NCI-H226 (cell line): ENCODE measurements at regions not wholly inside any gene's neighbourhood (a gene's known extent, or its start where the extent isn't known, plus 50 kb on each side); places are given as distances from the start of the nearest gene placed in this dataset.

Experiments used
- DNase-seq: peaks from one replicate; pipeline ENCODE4 v3.0.0-alpha.2; 2015

DNA sequence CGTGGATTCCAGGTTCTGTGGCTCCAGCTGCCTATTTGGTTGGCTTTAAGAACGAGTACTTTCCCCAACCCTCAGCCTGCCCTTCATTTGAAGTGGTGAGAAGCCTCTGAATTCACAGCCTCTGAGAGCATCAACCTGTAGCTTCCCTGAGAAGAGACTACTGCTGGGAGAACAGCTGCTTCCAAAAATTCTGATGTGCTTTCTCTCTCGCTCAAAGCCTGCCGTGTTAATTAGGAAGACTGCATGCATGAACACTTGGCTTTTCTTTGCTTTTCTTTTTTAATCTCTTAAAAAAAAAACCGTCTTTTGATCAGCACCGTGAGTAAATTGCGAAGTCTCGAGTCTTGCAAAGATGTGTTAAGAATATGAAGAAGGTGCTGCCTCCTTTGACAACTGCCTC lies 153.4 kb upstream of the MAP1B start:
- DNase-seq, result no peak

DNA sequence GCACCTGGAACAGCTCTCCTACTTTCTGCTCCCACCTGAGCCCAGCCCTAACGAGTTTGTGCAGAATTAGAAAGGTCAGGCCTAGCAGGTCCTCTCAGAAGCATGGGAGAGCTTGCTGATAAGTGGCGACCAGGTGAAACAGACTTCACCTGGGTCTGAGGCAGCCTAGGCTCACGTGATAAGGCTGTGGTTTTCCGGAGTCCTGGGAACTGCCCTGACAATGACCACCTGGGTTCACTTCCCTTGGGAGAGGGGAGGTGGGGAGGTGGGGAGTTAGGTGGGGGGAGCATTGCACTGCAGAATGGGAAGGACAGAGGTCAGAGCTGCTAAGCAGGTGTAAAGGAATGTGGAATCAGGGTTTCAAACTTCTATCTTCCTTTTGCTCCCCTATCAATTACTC lies 152.9 kb upstream of the MAP1B start:
- DNase-seq, result no peak

DNA sequence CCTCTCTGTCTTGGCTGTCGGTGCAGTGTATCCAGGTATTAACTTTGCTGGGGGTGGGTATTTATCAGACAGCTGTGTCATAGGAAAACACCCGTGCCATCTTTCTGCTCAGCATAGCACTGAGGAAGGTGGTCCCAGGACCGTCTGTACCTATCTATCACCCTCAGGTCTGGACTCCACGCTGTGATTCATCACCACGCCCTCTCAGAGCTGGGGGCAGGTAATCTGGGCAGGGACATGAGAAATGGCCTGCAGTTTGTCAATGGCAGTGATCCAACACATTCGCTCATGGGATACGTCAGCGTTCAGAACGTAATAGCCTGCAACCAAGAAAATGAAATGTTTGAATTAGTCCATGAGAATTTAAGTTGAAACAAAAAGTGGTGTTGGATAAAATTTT lies 151.6 kb upstream of the MAP1B start:
- no peak for DNase-seq

DNA sequence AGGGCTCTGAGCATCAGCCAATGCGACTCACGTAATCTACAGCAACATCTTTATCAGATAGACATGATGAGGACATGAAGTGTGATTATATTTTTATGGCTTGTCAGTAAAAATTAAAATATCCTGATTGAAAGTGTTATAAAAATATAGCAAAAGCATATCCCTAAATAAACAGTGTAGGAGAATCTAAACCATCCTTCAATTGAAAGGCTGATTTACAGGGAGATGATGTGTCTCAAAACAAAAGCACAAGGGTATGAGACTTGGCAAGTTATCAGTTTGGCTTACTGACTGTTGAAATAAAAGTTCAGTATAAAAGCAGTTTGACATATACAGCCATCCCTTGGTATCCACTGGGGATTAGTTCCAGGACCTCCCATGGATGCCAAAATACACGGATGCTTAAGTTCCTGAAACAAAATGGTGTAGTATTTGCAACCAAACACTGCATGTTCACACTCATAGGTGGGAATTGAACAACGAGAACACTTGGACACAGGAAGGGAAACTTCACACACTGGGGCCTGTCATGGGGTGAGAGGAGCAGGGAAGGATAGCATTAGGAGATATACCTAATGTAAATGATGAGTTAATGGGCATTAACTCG lies 149.9 kb upstream of the MAP1B start:
- DNase-seq, result no peak

DNA sequence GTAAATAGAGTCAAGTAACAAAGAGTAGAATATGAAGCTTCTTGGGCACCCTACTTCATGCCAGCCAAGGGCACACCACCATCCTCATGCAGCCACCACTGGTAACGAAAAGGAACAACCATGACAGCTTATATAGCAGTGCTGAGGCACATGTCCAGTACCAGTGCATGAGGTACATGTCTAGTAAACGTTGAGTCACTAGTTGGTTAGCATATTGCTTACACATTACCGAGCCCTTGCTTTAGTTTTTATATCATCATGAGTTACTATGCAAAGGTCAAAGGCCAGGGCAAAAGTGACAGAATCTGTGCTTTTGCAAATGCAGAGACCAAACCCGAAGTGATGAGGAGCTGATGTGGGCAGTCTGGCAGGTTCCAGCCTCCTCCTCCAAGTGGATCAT lies 147.1 kb upstream of the MAP1B start:
- no peak for DNase-seq

DNA sequence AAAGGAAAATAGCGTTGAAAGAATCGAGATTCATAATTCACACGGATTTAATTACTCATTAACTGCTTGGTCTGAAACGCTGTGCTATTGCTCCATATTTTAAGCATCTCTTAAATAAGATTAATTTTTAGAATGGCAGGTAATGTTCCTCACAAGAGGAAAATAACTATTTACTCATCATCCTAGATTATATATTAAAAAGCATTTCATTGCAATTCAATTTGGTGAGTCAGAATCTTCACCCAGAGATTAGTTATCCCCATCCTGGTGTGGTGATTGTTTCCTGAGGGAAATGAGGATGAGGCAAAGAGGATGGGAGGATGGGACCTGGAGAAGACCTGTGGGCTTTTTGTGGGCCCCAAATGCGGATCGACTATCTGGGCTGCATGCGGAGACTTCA lies 145.5 kb upstream of the MAP1B start:
- no peak for DNase-seq

DNA sequence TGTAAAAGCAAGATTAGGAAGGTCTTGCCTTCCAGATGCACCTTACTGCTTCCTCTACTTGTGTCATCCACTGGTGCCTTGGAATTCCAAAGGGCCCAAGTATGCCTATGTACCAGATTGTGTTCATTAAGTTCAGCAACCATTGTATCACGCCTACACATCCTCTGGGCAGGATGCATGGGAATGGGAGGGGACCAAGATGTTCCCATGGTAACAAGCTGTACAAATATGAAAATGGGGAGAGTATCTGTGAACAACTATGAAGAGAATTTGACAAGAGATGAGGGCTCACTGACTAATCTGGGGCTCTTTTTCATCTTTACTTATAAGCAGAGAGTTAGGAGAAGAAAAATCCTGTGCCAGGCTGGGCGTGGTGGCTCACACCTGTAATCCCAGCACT lies 137.8 kb upstream of the MAP1B start:
- DNase-seq, result peak; percentile 20

DNA sequence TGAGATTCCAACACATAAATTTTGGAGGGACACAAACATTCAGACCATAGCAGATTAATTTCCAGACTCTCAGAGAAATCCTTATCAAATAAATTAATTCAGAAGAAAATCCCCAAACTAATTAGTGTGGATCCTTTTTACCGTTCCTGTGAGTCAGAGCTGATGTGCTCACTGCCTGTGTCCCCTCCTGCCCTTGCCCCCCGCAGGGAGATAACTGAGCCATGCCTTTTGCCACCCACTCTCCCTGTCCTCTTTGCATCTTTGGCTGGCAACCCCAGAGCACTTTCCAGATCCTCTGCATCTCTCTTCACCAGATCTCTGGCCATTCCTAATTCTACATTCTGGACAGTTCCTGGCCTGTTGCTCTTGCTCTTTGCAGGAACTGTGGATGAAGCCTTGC lies 135.4 kb upstream of the MAP1B start:
- no peak for DNase-seq

DNA sequence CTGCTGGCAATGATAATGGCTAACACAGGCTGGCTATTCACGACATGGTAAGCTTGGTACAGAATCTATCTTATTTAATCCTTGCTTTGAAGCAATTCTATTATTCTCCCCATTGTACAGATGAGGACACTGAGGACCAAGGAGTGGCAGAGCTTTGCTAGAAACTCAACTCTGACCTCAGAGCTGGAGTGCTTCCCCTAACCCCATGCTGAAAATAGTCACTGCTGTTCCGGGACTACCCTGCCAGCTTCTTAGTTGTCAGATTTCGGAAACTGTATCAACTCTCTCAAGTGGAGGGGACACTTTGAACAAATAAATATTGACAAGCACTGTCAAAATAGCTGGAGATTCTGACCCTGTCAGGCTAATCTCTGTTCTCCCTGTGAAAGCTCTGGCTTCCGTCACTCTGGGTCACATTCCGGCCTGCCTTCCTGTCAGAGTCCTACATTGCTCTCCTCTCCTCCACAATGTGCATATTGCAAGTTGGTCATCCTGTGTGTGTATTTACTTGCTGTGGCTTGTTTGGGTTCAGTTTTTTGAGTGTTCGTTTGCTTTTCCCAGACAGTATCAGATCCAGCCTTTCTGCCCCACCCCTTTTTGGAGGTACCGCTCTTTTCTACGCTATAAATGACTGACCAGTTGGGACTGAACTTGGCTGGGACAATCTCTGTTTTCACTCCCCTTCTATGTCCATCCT lies 134.3 kb upstream of the MAP1B start:
- no peak for DNase-seq

DNA sequence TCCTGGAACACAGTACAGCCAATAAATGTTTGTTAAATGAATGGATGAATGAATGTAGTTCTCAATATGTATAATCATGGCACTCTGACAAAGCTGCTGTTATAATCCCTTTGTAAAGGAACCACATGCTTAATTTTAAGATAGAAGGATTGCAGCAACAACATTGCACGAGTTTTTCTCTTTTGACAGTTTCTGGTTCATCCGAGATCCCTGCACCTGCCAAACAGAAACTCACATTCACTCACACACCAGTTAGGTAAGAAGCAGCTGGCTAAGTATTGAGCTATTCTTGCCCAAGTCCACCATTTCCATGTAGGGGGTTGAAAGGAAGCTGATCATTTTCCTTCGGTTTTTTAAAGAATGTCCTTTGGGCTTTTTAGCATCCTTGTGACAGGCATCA lies 133.7 kb upstream of the MAP1B start:
- no peak for DNase-seq

DNA sequence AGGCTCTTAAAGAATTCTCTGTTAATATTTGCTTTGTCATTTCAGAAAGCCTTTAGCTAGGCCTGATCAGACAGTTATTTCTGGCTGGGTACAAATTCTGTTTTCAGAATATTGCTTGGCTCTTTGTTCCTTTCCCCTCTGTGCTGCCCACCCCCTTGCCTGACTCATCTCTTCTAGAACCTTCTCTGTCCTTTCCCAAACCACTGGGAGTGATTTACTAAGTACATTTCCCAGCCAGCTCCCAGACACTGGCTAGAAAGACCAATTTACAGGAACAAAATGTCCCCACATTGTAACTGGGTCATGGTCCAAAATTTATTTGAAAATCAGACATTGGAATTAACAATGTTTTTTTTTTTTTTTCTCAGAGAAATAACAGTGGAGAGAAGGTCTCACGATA lies 133.1 kb upstream of the MAP1B start:
- no peak for DNase-seq

DNA sequence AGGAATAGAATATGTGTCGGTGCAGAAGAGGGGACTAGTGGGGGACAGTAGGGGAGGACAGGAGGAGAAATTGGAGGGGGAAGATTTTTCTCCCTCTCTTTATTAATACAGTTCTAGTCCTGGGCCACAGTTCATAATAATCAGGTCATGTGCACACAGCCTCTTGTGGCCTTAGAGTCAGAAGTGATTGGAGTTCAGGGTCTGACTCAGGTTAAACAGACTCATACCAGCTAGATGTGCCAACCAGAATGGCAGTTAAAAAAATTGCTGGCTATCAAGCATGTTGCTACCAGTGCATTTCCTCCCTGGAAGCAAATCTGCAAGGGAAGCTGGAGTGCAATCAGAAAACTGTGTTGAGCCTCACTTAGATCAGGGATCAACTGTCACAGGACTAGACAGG lies 132.7 kb upstream of the MAP1B start:
- DNase-seq, result peak; percentile 64

DNA sequence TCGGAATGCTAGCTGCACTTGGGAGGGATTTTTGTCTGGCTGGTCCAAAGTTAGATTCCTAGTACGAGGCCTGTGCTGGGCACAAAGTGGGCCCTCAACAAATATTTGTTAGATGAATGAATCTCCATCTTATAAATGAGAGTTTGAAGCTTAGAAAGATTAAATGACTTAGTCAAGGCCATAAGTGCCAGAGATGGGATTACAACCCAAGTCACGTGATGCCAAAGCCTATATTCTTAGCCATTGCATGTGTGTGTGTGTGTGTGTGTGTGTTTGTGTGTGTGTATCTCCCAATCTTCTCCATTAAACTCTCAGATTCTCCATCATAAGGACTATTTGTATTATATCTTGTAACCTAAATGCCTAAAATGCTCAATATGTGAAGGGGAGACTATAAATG lies 130.8 kb upstream of the MAP1B start:
- no peak for DNase-seq

DNA sequence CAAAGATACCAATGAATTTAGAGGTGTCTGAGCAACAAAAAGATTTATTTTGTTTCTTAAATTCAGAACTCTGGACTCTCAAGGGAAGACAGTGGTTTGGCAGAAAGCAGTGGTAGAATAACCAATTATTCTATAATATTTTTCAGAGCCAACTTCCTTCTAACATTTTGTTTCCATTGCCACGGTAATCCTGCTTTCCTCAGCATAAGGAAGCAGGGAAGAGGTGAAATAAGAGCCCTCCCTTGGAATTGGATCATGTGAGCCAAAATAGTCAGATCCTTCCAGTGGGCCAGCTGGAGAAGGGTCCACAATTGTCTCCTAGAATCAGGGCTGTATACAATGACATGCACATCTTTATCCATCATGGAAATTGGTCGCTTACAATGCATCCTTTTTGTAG lies 130.0 kb upstream of the MAP1B start:
- no peak for DNase-seq

DNA sequence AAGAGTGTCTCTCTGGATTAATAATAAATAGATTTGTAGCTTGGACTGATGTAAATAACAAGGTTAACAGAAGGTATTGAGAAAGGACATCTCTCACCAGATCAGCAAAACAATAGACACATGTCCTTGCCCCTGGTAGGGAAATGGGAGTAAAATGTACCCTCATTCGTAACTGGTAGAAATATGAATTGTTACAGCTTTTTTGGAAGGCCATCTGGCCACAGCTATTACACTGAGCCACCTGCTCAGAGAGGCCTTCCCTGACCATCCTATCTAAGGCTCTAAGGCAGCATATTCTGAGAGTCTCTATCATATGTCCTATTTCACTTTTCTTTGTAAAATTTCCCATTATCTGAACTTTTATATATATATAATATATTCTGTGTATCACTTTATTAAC lies 129.1 kb upstream of the MAP1B start:
- no peak for DNase-seq

DNA sequence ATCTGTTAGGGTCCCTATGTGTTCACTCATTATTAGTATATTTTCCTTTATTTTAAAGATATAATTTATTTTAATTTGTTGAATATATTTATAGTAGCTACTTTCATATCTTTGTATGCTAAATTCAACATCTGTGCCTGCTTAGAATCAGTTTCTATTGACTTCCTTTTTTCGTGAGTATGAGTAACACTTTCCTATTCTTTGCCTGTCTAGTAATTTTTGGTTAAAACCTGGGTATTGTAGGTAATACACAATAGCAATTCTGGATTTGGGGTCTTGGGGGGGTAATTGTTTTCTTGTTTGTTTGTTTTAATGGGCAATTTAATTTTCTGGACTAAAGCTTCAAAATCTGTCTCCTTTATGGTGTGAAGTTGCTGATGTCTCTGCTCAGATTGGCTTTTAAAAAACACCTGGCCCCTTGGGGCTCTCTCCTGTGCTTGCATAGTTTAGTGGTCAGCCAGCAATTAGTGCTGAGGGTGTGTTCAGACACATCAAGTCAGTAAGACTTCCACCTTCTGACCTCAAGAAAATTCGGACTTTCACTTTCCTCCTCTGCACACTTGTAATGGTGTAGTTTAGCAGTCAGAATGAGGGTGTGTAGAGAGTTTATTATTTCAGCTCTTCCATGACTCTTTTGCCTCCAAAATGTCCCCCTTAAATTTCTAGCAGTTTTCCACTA lies 124.4 kb upstream of the MAP1B start:
- DNase-seq, result no peak

DNA sequence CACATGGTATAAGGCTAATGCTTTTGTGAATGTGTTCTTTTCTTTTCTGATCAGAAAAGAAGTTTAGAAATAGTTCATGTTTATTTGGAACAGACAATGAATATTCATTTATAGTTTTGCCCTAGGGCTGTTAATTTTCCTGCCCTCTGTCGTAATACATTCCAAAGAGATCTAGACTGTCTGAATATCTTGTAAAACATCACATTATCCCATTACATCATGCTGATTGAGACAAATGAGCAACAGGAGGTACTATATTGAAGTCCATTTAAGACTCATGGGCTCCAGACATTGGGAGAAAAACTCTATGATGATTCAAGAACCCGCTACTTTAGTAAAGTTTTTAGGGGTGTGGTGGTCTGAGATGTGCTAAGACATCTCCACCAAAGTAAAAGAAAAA lies 121.2 kb upstream of the MAP1B start:
- DNase-seq, result no peak

DNA sequence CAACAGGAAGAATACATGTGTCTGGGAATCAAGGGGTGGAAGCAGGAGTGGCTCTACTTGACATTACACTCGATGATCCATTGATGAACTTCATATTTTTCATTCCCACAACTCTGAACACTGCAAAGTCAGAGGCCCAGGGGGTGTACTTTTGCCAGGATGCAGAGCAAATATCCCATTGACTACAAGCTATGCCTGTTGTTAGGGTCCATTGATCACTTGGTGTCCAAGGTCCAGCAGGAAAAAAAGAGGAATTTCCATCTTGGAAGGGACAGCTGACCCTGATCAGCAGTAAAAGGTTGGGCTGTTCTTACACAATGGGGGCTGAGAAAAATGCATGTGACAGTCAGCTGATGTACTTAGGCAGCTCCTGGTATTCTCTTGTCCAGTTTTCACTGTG lies 118.5 kb upstream of the MAP1B start:
- no peak for DNase-seq

DNA sequence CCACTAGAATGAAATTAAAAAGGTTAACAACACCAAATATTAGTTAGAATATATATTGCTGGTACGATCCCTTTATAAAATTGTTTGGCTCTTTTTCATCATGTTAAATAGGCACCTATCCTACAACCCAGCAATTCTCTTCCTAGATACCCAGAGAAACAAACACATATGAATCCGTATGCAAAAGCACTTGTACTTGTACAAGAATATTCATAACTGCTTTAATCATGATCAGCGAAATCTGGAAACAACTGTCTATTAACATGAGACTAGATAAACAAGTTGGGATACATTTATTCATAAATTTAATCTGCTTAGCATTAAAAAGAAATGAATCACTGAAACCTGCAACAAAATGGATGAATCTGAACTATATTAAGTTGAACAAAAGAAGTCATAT lies 113.7 kb upstream of the MAP1B start:
- no peak for DNase-seq

DNA sequence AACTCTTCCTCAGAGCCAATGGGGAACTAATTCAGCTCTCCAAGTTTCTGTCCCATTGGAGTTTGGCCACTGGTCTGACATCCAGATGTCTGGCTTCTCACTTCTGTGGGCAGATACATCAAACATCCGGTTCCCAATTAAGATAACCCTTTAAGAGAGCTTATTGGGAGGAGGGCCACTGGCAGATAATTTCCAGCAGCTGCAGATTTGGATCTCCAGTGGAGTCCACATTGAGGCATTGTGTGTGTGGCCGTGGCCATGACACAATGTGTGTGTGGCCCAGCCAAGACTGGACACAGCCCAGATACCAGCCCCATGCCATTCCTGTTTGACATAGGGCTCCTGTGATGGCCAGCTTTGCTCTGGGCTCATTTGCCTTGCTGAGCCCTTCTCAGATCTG lies 110.5 kb upstream of the MAP1B start:
- DNase-seq, result no peak

DNA sequence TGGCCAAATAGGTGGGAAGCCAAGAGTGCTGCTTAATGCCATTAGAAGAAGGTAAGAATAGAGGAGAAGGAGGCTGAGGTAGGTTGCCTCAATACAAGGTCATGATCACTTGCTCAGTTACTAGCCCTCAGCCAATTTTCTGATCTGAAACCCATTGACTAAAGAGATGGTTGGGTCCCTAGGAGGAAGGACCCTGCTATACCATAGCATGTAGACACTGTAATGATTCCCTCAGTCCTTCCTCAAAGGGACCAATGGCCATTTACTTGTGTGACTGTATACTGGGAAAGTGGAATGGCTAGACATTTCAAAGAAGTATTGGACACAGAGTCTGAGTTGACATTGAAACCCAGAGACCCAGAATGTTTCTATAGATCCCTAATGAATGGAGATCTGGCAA lies 108.5 kb upstream of the MAP1B start:
- DNase-seq, result no peak

DNA sequence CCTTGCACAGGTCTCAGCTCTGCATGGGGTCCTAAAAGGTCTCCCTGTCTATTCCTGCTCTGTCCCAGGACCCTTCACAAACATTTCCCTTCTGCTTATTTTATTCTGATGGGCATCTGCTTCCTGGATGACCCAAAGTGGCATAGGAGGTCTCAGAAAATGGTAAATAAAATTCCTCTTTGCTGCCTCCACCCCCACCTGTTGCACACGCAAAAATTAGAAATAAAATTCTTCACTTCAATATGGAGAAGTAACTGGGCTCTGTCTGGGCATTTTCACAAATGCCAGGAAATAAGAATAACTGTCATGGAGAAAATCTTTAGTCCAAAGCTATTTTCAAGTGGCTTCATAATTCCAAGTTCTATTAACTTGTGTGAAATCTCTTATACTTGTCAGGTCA lies 106.6 kb upstream of the MAP1B start:
- DNase-seq, result no peak

DNA sequence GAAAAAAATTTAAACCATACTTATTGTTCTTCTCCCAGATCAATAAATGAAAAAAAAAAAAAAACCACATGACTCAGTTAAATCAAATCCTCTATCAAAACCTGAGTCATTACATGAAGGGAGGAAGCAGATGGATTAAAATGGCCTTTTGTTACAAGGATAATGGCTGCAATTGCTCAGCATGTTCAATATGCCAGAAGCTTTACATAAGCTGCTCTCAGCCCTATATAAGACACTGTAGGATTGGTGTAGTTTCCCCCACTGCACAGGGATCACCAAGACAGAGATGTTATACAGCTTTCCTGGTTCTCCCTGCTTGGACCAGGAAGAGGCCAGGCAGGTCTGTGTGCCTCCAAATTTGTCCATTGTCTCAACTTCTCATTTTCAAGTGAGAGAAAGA lies 101.6 kb upstream of the MAP1B start:
- DNase-seq, result no peak

DNA sequence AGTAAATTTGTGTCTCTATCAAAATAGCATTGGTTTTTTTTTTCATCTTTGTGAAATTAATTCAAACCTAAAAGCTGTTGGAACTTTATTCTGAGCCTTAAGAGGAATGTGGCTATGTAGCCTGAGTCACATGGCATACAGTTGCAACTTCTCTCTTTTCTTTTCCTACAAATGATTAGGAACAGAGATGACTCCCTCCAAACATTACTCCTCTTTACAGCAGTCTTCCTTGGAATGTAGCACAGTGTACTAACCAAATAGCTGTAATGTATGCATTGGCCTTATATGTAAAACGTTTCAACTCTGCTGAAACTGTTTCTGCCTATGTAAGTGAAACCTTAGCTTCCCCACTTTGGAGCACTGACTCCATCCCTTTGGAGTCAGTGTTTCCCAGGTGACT lies 100.9 kb upstream of the MAP1B start:
- DNase-seq, result no peak
